Panc1 (cell line): ENCODE measurements at regions not wholly inside any gene's neighbourhood (a gene's known extent, or its start where the extent isn't known, plus 50 kb on each side); places are given as distances from the start of the nearest gene placed in this dataset.

Experiments used
- SIN3A ChIP-seq: IDR thresholded peaks from 2 replicates; pipeline ENCODE4 v1.6.1; 2012; ENCODE audit warnings: low read depth, mild to moderate bottlenecking, low read length, moderate library complexity, borderline replicate concordance; ENCODE audit not compliant: insufficient read depth
- TCF7L2 ChIP-seq: IDR thresholded peaks from 2 replicates; pipeline ENCODE4 v1.6.1; 2011; ENCODE audit warnings: mild to moderate bottlenecking, low read depth, low read length, inconsistent platforms
- TF ChIP-seq, protein P1 (sequence below): fragments of 450-650 bp; IDR thresholded peaks from 2 replicates; pipeline ENCODE4 v1.5.1; 2017; ENCODE audit warnings: mild to moderate bottlenecking

DNA sequence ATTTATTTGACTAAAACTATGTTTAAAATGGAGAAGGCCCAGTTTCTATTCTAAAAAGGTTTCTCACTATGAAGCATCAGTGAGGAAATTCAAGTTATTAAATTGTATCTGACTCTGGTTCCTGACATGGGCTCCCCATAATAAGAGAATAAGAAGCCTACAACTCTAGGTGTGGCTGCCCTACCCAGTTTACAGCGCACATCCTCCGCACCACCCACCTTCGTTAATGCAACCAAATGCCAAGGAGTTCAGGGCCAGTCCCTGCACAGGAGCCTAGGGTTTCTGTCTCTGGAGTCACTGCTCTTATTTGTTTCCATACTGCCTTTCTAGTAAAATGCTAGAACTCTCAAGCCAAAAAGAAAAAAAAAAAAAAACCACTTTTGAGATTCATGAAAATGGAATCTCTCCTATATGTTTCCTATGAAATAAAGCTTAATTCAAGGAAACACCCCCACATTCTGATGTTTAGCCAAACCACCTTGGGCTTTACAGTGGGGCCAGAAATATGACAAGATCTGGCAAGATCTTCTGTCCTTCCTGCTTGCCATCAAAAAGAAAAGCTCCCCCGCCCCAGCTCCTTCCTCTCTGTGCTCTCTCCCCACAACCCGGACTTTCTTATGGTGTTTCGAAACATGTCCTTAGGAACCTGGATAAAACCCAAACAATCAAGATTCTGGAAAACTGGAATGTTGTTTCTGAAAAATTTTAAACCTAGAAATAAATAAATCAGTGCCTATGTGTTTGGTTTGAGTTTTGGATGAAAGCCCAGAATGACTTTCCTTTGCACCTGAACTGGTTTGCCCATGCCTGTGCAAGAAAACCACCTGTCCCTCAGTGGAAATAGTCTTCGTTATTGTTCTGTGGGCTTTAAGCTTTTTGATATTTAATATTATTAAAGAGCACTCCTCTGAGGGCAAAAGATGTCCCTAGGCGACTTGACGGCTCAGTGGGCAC is 136.7 kb downstream of the SP3 start:
- no peak for TF ChIP-seq SIN3A
- TF ChIP-seq, protein P1, sequence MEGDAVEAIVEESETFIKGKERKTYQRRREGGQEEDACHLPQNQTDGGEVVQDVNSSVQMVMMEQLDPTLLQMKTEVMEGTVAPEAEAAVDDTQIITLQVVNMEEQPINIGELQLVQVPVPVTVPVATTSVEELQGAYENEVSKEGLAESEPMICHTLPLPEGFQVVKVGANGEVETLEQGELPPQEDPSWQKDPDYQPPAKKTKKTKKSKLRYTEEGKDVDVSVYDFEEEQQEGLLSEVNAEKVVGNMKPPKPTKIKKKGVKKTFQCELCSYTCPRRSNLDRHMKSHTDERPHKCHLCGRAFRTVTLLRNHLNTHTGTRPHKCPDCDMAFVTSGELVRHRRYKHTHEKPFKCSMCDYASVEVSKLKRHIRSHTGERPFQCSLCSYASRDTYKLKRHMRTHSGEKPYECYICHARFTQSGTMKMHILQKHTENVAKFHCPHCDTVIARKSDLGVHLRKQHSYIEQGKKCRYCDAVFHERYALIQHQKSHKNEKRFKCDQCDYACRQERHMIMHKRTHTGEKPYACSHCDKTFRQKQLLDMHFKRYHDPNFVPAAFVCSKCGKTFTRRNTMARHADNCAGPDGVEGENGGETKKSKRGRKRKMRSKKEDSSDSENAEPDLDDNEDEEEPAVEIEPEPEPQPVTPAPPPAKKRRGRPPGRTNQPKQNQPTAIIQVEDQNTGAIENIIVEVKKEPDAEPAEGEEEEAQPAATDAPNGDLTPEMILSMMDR: no peak
- no peak for TF ChIP-seq TCF7L2
